ENCODE measurements at regions not wholly inside any gene's neighbourhood (a gene's known extent, or its start where the extent isn't known, plus 50 kb on each side); places are given as distances from the start of the nearest gene placed in this dataset.

DNA sequence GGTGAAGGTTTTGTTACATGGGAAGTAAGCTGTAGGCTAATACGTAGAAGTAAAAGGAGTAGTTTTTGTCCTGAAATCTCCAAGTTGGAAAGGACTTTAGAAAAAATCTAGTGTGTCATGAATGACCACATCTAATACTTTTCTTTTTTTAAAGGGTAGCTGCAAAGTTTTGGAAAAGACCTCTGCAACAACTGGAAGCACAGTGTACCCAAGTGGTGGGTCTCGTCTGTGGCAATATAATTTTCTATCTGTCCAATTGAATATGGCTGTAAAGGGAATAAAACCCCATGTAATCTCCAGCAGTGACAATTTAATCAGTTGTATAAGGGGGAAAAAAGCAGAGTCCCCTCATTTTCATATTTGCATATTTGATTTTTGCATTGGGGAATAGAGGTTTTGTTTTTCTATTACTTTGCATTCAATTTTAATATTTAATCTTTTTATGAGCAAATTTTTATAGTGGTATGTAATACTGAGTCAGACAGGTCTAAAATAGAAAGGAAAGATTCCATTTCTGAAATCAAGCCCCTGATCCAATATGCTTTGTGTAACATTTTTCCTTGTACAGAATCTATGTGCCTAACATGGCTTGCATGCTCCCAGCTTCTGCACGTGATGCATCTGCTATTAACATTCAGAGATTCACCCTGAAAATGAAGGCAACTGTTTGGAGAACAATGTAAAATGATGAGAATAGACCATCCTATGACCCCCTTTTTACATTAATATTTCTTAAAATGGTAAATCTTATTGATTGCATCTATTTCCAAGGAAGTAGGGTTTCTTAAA lies 531.4 kb downstream of the ZIC1 start:
- no peak for DNase-seq

DNA sequence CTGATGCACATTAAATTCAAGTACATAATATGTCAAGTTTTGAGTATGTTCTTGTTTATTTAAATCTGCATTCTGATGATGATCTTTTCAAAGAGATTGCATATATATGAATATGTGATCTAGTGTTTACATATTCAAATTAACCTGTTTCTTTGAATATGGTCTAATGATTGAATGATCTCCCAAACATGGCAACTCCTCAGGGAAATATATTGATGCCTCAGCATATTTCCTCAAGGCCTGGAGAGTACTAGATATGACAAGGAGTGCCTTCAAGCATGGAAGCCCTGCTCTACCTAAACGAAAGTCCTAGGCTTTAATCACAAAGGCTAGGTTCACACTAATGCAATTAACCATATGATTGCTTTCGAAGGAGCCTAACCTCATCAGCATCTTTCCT lies 532.8 kb downstream of the ZIC1 start:
- no peak for DNase-seq

DNA sequence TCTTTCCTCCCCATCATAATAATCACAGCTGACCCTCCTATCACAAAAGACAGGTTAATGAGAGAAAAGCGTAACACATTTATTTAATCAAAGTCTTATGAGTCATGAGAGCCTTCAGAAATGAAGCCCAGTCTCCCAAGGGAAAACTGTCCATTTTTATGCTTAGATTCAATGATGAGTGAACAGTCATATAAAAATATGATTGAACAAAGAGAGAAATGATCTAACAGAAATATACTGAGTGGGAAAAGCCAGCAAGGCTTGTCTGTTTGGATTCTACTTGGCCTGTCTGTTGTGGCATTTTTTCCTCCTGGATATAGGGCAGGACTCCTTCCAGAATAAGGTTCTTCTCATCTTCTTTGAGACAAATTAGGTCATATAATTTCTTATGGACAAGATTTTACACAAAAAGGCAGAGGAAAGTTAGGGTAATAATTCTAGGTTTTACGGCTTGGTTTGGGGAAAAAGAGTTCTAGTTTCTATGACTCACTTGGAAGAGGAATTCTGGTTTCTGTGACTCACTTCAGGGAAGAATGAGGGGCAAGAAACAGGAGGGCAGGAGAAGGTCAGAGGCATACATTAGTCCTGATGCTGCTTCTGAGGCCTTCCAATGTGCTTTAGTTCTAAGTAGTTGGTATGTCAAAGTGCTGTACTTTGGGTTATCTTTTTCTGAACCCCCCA lies 534.2 kb downstream of the ZIC1 start:
- no peak for DNase-seq

- DNase-seq, result no peak
These were observed 536.9 kb downstream of the ZIC1 start for GRCh38 chr3:147945968-147946519.

GRCh38 chr3:147956615-147957014 lies 547.5 kb downstream of the ZIC1 start:
- DNase-seq, result no peak

DNA sequence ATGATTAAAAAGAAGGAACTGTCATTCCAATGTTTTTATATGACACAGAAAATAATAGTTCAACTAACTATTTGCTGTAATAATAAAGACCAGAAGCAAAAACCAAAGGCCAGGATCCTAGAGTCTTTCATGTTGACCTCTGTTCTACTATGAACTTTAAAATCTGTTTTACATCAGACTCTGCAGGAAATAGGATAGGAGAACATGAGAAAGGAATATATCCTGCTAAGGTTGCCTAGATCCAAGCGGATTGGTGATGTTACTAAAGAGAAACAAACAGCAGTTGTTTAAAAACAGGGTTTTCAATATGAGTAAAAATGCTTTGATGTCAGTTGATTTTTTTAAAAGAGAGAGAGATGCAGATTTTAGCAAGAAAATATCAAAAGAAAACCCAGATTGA lies 549.6 kb downstream of the ZIC1 start:
- DNase-seq, result no peak

GRCh38 chr3:147960786-147961185 lies 551.6 kb downstream of the ZIC1 start:
- DNase-seq, result no peak

DNA sequence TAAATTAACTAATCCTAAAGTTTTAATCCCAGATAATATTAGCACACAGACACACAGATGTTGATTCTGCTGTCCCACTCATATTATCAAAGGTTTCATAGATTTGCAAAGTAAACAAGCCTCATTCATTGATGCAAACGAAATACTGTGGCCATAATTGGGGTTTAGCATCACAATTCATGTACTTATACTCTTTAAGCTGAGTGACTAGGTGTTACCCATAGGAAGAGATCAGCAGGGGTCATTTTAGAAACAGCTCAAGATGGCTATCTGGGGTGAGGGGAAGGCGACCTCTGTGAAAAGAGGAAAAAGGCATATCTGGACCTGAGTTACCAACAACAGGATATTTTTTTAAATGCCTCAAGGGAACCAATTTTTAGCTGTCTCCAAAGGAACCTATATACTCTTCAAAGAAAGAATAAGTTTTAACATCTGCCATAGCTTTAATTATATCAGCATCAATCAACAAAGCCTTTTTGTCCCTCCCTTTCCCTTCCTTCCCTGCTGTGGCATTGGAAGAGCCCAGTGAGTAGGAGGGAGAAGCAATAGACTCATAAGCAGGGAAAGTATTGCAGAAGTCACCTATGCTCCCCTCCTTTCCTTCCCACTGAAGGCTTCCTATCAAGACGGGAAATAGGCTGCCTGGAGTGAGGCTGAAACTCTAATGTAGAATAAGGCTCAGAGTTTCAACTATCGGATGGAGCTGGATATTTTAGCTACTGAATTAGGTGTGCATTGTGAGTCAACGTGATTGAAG lies 553.4 kb downstream of the ZIC1 start:
- DNase-seq, result no peak

- no peak for DNase-seq
These were observed 554.5 kb downstream of the ZIC1 start for GRCh38 chr3:147963711-147964110.

DNA sequence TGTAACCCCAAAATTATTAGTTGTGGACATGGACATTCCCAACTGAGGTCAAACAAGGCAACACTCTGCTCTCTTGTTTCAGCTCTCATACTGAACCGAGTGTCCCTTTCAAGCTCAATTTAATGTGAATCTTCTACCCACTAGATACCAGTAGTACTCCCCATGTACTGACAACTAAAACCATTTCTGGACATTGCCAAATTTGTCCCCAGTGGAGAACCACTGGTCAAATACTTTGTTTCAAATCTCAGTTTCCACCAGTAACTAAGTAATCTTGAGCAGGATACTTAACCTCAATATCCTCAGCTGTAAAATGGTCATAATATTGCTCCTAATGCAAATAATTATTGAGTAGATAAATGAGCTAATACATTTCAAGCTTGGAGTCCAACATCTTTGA lies 566.0 kb downstream of the ZIC1 start:
- DNase-seq, result no peak

DNA sequence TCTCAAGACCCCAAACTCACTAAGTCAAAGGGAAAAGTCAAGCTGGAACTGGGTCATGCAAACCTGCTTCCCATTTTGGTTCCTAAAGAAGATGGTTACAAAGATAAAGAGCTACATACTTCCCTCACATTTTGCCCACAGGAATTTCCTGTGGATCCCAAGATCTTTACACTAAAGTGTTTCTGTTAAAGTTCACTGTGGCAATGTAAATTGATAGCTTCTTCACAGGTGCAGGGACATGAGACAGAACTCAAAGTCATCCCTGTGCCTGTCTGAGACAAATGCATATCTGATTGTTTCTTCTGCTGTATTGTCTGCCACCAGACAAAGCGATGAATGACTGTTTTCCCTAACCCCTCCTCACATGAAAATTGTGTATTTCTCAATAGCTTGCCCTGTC lies 567.8 kb downstream of the ZIC1 start:
- no peak for DNase-seq

- no peak for DNase-seq
These were observed 578.4 kb downstream of the ZIC1 start for GRCh38 chr3:147987549-147987948.

DNA sequence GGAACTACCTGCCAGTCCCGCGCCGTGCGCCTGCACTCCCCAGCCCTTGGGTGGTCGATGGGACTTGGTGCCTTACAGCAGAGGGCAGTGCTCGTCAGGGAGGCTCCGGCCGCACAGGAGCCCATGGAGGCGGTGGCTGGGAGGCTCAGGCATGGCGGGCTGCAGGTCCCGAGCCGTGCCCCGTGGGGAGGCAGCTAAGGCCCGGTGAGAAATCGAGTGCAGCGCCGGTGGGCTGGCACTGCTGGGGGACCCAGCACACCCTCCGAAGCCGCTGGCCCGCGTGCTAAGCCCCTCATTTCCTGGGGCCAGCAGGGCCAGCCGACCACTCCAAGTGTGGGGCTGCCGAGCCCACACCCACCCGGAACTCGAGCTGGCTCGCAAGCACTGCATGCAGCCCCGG lies 580.2 kb downstream of the ZIC1 start:
- DNase-seq, result no peak

- DNase-seq, result no peak
These were observed 593.6 kb downstream of the ZIC1 start for GRCh38 chr3:148002705-148003205.

DNA sequence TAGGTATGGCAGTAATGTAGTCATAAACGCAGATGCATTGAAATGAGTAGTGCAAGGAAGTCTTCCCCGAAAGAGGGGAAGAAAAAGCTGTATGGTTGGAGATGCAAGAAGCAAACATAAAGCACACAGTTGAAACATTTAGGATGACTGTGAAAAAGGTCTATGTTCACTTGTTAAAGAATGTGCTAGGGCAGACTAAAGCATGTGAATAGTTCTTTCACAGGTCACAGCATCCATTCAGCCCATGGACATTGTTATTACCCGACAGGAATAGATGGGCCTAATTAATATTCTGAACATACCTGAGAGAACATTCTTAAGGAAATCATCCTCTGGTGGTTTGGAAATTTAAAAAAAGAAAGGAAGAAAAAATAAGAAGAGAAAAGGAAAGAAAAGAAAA lies 595.2 kb downstream of the ZIC1 start:
- DNase-seq, result no peak

DNA sequence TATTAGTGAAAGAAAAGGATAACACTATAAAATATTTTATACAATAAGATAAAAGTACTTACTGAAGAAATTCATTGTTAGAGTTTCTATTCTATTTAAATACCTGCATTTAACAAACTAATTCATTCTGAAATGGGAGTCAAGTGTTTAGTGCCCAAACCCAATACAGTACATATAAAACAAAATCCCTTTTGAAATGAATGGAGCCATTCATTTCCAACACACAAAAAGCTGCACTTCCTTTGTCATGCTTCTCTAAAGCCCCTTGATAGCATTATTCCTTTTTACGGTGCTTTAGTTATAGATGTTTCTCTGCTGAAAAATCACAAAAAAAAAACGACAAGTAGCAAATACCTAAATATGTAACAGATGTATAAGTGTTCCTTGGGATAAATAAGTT lies 596.3 kb downstream of the ZIC1 start:
- no peak for DNase-seq

DNA sequence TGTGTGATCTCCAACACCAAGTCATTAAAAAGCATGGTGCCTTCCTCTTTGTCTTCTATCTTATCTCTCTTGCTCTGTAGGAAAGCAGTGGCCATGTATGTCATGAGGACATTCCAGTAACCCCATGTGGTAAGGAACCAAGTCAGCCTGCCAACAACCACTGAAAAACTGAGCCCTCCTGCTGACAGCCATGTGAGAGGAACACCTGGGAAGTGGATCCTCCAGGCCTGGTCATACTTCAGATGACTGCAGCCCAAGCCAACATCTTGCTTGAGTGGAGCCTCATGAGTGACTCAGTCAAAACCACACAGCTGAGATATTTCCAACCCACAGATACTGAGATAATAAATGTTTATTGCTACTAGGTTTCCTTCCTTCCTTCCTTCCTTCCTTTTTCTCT lies 597.3 kb downstream of the ZIC1 start:
- no peak for DNase-seq

DNA sequence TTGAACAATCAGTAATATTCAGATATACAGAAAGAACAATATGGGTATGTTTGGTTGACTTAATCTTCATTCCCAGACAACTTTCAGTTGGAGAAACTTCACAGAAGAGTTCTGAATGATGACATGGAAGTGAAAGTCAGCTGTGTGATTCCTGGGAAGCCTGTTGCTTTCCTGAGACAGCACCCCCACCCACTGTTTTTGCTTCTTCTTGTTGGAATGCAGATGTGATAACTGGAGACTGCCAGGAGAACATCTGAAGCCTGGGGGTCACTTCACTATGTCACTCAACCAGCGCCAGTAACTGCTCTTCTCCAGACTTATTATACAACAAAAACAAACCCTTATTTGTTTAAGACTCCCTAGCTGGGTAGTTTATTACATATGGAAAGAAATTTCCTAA lies 599.4 kb downstream of the ZIC1 start:
- no peak for DNase-seq

- DNase-seq, result no peak
These were observed 611.7 kb downstream of the ZIC1 start for GRCh38 chr3:148020861-148021260.

- no peak for DNase-seq
These were observed 612.2 kb downstream of the ZIC1 start for GRCh38 chr3:148021381-148021780.

DNA sequence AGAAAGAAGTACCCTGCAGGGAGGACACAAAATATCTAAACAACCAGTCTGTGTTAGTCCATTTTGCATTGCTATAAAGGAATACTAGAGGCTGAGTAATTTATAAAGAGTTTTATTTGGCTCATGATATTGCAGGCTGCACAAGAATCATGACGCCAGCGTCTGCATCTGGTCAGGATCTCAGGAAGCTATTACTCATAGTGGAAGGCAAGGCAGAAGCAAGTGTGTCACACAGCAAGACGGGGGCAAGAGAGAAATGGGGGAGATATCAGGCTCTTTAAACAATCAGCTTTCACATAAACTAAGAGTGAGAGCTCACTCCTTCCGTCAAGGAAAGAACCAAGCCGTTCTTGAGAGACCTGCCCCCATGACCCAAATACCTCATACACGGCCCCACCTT lies 614.8 kb downstream of the ZIC1 start:
- no peak for DNase-seq

DNA sequence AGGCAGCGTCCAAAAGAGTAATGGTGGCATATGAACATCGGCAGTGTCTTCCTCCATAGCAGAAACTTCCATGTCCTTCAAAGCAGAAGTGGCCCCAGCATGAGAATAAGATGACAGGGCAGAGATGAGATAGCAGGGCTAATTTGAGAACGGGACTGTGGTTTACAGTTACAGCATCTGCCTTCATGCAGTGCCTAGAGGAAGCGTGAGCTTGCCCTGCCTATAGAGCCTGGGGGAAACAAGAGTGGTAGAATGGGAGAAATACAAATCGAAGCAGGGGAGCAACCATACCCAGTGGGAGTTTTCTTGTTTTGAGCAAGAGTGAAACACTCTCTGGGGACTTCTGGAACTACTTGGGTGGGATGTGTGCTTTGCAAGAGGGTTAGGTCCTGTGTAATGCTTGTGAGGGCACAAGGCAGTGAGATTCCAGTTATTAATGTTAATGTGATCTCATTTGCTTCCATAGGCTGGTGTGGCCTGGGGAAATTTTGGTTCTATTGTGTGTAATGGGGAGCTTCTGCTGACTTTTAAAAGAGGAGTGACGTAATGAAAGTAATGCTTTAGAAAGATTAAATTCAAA lies 616.9 kb downstream of the ZIC1 start:
- DNase-seq, result no peak

DNA sequence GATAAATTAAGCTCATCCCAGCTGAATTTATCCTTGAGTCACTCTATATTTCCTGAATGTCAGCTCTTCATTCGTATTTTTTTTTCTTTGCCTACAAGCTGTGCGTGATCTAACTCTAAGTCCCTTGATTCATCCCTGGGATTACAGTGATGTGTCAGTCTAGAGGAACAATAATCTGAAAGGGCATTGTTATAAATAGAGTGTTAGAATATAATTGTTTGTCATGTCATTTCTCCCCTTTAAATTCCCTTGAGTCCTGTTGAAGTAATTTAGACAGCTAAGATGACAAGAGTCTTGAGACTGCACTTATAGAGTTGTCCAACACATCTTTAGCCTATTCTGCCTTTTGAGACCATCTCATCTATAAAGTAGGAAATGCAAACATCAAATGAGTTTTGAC lies 621.8 kb downstream of the ZIC1 start:
- no peak for DNase-seq
